ENCODE measurements at regions not wholly inside any gene's neighbourhood (a gene's known extent, or its start where the extent isn't known, plus 50 kb on each side); places are given as distances from the start of the nearest gene placed in this dataset.

DNA sequence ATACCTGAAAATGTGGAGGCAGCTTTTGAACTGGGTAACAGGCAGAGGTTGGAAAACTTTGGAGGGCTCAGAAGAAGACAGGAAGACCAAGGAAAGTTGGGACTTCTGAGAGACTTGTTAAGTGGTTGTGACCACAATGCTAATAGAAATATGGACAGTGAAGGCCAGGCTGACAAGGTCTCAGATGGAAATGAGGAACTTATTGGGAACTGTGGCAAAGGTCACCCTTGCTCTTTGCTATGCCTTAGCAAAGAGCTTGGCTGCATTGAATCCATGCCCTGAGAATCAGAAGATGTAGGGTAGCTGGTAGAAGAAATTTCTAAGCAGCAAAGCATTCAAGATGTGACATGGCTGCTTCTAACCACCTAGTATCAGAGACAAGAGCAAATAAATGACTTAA, 244.4 kb upstream of the ADRA1B start:
- TF ChIP-seq, protein P1, sequence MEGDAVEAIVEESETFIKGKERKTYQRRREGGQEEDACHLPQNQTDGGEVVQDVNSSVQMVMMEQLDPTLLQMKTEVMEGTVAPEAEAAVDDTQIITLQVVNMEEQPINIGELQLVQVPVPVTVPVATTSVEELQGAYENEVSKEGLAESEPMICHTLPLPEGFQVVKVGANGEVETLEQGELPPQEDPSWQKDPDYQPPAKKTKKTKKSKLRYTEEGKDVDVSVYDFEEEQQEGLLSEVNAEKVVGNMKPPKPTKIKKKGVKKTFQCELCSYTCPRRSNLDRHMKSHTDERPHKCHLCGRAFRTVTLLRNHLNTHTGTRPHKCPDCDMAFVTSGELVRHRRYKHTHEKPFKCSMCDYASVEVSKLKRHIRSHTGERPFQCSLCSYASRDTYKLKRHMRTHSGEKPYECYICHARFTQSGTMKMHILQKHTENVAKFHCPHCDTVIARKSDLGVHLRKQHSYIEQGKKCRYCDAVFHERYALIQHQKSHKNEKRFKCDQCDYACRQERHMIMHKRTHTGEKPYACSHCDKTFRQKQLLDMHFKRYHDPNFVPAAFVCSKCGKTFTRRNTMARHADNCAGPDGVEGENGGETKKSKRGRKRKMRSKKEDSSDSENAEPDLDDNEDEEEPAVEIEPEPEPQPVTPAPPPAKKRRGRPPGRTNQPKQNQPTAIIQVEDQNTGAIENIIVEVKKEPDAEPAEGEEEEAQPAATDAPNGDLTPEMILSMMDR (IDR thresholded peaks at IDR 0.05) = no peak
- TF ChIP-seq POLR2A (IDR thresholded peaks at IDR 0.05) = no peak
